22Rv1 (cell line): ENCODE measurements at regions not wholly inside any gene's neighbourhood (a gene's known extent, or its start where the extent isn't known, plus 50 kb on each side); places are given as distances from the start of the nearest gene placed in this dataset.

ENCODE experiments used
- H3K27ac ChIP-seq: fragments of 450-650 bp; 2 replicates; pipeline ENCODE4 v1.5.1; 2017
- ZFX ChIP-seq: fragments of 450-650 bp; IDR thresholded peaks from 2 replicates; pipeline ENCODE4 v1.6.1; 2017; ENCODE audit warnings: antibody characterized with exemption, borderline replicate concordance
- TF ChIP-seq, protein P1 (sequence below): fragments of 450-650 bp; IDR thresholded peaks from 2 replicates; pipeline ENCODE4 v1.5.1; 2017; ENCODE audit warnings: mild to moderate bottlenecking

DNA sequence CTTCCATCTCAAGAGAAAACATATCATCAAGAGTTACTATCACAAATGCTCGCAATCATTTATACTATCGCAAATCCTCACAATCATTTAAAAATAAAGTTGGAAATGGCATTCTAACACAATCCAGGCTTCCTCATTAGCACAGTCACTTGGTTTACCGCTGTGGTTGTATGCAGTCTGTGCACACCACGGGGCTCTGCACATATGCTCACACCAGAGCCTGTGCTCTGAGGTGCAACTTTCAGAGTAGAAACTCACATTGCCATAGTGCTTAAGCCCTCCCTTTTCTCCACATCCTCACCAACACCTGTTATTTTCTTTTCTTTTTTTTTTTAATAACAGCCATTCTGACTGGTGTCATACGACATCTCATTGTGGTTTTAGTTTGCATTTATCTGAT lies 235.6 kb upstream of the KLF6 start:
- H3K27ac ChIP-seq, result no peak overlapping the region
- TF ChIP-seq, protein P1, sequence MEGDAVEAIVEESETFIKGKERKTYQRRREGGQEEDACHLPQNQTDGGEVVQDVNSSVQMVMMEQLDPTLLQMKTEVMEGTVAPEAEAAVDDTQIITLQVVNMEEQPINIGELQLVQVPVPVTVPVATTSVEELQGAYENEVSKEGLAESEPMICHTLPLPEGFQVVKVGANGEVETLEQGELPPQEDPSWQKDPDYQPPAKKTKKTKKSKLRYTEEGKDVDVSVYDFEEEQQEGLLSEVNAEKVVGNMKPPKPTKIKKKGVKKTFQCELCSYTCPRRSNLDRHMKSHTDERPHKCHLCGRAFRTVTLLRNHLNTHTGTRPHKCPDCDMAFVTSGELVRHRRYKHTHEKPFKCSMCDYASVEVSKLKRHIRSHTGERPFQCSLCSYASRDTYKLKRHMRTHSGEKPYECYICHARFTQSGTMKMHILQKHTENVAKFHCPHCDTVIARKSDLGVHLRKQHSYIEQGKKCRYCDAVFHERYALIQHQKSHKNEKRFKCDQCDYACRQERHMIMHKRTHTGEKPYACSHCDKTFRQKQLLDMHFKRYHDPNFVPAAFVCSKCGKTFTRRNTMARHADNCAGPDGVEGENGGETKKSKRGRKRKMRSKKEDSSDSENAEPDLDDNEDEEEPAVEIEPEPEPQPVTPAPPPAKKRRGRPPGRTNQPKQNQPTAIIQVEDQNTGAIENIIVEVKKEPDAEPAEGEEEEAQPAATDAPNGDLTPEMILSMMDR, result no peak
- TF ChIP-seq ZFX, result no peak

DNA sequence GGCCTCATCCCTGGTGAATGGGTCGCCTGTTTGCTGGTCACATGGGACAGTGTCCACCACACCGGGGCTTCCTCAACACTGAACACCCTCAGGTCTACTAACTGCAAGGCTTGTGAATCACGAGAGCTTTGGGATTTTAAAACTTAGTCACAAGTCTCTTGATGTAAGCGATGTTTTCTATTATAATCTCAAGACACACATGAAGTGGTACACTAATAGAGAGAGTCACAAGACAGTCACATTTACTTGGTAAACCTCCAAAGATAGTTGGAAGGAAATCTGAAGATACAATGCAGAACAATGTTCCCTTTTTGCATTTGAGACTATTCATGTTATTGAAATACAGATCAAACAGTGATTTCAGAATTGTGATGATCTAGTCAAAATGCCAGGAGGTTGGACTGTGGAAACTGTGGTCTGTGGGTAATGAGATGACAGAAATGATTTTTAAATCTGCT lies 233.1 kb upstream of the KLF6 start:
- H3K27ac ChIP-seq, result no peak overlapping the region
- TF ChIP-seq, protein P1, result no peak
- TF ChIP-seq ZFX, result no peak

DNA sequence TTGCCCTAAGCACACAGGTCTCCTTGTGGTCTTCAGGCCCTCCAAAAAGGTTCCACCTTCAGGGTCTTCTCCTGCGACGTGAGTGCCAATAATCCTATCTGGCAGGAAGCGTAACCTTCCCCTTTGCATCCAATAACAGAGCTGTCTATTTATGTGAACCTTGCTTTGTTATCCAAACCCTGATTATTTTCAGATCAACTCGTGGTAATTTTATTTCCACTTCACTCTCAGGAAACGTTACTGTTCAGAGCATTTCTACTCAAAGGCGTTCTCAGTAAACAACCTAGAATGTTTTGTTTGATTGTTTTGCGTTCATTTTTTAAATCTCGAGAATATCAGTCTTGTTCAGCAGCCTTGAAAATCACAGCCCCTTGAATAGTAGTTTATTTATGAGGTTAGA lies 232.3 kb upstream of the KLF6 start:
- no peak overlapping the region for H3K27ac ChIP-seq
- TF ChIP-seq ZFX, result no peak
- TF ChIP-seq, protein P1, result no peak

DNA sequence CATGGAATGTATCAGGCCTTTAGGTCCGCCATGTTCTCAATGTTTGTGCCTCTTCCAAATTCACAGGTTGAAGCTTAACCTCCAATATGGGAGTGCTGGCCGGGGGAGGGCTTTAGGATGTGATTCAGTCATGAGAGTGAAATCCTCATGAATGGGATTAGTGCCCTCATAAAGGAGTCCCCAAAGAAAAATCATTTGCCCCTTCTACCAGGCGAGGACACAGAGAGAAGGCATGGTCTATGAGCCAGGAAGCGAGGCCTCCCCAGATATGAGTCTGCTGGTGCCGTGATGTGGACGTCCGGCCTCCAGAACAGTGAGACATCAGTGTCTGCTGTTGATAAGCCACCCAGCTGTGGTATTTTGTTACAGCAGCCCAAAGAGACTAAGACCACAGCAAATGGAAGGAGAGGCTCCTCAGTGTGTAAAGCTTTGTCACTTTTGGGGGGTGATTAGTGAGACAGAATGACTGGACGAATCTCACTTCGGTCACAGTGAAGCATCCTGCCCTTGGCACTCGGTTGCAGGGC lies 231.3 kb upstream of the KLF6 start:
- TF ChIP-seq, protein P1, result no peak
- no peak for TF ChIP-seq ZFX
- no peak overlapping the region for H3K27ac ChIP-seq

DNA sequence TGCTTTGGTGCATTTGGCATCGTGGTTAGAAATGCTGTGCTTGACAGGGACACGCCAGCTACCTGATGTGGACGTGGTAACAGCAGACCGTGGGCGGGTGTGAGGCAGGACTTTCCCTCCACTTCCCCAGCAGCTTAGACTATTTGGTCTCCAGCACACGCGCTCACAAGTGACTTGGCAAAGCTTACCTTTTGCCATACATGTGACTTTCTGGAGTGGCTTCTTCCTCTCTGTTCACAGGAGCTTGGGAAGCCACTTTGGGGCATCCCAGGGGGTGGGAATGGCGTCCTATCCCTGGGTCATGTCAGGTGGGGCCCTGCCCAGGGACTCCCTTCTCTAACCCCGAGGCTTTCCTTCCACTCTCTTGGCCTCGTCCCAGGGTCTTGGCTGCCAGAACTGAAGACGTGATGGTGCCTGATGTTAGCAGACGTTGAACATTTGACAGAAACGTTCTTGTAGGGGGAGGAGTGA lies 228.7 kb upstream of the KLF6 start:
- no peak overlapping the region for H3K27ac ChIP-seq
- TF ChIP-seq, protein P1, result no peak
- no peak for TF ChIP-seq ZFX

DNA sequence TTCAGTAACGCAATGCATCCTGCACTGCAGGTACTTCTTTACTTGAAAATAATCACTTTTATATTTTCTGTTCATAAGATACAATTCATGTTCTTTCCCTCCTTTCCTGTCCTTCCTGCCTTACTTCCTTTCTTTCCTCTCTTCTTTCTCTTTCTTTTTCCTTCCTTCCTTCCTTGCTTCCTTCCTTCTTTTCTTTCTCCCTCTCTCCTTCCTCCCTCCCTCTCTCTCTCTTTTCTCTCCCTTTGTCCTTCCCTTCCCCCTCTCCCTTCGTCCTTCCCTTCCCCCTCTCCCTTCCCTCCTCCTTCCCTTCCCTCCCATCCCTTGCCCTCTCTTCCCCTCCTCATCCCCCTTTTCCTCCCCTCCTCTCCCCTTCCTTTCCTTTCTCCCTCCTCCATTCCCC lies 227.8 kb upstream of the KLF6 start:
- H3K27ac ChIP-seq, result no peak overlapping the region
- TF ChIP-seq, protein P1, result no peak
- TF ChIP-seq ZFX, result no peak

DNA sequence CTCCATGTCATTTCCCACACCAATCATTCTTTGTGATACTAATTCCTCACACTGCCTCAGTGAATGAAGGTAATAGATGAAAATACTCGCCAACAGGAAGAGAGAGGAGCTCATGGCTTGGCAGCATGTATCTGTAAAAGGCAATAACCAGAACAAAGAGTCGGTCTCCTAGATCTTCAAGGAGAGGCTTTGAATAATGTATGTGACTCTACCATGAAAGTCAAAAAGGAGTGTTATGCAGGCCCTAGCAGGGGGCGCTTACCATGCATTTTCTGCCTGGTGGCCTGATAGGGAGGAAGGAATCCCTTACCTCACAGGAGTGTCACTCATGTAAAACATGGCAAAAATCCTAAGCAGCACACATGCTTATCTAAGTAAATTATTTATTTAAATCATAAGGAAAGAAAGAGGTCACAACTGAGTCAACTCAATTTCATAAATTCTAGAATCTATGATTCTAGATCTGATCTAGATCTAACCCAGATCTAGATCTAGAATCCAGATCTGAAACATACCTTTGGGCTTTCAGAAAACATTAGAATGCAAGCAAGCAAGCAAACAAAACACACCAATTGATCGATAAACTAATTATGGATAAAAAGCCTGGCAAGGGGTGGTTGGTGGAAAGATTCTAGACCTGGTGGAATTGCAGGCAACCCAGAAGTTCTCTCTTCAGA lies 226.3 kb upstream of the KLF6 start:
- no peak overlapping the region for H3K27ac ChIP-seq
- TF ChIP-seq ZFX, result no peak
